ENCODE measurements at regions not wholly inside any gene's neighbourhood (a gene's known extent, or its start where the extent isn't known, plus 50 kb on each side); places are given as distances from the start of the nearest gene placed in this dataset.

DNA sequence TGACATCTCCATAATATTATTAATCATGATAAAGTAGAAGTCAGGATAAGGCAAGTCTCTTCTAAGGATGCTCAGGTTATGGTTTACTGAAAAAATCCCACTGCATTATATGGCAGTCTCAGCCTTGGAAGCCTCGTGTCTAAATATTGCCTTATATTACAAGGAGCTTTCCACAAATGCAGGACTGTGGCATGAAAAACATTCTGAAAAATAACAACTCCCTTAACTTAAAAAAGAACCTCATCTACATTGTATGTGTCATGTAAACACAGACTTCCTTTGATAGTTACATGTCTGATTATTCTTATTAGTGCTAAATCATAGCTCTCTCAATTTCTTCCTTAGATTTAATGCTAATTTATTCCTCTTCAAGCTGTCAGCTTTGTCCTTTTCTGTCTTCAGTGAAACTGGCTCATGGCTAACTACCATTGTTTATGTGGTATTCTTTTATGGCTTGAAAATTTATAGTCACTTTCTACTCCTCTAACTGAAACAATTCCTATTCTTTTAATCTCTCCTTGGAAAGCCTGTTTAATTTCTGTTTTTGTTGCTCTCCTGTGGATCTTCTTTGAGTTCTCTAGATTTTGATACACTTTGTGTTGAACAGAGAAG lies 156.1 kb downstream of the KIF20B start:
- TF ChIP-seq, protein P1, sequence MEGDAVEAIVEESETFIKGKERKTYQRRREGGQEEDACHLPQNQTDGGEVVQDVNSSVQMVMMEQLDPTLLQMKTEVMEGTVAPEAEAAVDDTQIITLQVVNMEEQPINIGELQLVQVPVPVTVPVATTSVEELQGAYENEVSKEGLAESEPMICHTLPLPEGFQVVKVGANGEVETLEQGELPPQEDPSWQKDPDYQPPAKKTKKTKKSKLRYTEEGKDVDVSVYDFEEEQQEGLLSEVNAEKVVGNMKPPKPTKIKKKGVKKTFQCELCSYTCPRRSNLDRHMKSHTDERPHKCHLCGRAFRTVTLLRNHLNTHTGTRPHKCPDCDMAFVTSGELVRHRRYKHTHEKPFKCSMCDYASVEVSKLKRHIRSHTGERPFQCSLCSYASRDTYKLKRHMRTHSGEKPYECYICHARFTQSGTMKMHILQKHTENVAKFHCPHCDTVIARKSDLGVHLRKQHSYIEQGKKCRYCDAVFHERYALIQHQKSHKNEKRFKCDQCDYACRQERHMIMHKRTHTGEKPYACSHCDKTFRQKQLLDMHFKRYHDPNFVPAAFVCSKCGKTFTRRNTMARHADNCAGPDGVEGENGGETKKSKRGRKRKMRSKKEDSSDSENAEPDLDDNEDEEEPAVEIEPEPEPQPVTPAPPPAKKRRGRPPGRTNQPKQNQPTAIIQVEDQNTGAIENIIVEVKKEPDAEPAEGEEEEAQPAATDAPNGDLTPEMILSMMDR (IDR thresholded peaks at IDR 0.05), result no peak
- no peak for TF ChIP-seq POLR2A (IDR thresholded peaks at IDR 0.05; ENCODE audit: low read depth)

Data from esophagus muscularis mucosa (tissue), 3 donors.